ENCODE measurements at regions not wholly inside any gene's neighbourhood (a gene's known extent, or its start where the extent isn't known, plus 50 kb on each side); places are given as distances from the start of the nearest gene placed in this dataset.

DNA sequence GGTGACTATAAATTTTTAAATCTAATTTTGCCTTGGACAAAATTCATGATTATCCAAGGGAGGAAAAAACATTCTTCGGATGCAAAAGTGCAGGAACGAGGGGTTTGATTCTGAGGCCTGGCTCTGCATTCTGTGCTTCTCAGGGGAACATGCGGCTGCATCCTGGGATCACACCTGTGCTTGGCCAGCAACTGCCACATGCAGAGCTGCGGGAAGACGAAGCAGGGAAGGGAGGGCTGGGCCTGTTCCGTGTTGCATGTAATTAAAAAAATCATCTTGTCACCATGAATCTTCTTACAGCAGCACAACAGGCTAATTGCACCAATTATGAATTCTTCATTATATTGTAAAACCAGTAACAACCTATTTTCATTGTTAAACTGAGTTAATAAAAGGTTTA lies 158.0 kb upstream of the ALKAL2 start:
- TF ChIP-seq POLR2A (IDR thresholded peaks at IDR 0.05; ENCODE audit: low read depth, low read length) (no peak), CHD1 (IDR thresholded peaks at IDR 0.05; ENCODE audit: low read depth, low read length) (no peak), EZH2 (IDR thresholded peaks at IDR 0.05; ENCODE audit: borderline replicate concordance, control insufficient read depth, low read depth, low read length) (no peak), YY1 (IDR thresholded peaks at IDR 0.05; ENCODE audit: low read depth, low read length) (no peak), SPI1 (IDR thresholded peaks at IDR 0.05; ENCODE audit: borderline replicate concordance, insufficient read depth, low read depth, low read length) (no peak), SMC3 (IDR thresholded peaks at IDR 0.05; ENCODE audit: borderline replicate concordance, low read length) (no peak), SP1 (IDR thresholded peaks at IDR 0.05; ENCODE audit: low read depth, low read length) (no peak), NFYB (IDR thresholded peaks at IDR 0.05; ENCODE audit: insufficient read depth, low read depth, low read length) (no peak), CREB1 (IDR thresholded peaks at IDR 0.05; ENCODE audit: low read depth) (no peak)
- TF ChIP-seq, protein P1, sequence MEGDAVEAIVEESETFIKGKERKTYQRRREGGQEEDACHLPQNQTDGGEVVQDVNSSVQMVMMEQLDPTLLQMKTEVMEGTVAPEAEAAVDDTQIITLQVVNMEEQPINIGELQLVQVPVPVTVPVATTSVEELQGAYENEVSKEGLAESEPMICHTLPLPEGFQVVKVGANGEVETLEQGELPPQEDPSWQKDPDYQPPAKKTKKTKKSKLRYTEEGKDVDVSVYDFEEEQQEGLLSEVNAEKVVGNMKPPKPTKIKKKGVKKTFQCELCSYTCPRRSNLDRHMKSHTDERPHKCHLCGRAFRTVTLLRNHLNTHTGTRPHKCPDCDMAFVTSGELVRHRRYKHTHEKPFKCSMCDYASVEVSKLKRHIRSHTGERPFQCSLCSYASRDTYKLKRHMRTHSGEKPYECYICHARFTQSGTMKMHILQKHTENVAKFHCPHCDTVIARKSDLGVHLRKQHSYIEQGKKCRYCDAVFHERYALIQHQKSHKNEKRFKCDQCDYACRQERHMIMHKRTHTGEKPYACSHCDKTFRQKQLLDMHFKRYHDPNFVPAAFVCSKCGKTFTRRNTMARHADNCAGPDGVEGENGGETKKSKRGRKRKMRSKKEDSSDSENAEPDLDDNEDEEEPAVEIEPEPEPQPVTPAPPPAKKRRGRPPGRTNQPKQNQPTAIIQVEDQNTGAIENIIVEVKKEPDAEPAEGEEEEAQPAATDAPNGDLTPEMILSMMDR (IDR thresholded peaks at IDR 0.05 in 2 of 3, conservative IDR thresholded peaks at IDR 0.05 in 1 of 3; ENCODE audit: control insufficient read depth in 2 of 3, extremely low read depth in 1 of 3, insufficient read depth in 1 of 3, low read depth in 3 of 3, low read length in 3 of 3), result no peak
- TF ChIP-seq, protein P2, sequence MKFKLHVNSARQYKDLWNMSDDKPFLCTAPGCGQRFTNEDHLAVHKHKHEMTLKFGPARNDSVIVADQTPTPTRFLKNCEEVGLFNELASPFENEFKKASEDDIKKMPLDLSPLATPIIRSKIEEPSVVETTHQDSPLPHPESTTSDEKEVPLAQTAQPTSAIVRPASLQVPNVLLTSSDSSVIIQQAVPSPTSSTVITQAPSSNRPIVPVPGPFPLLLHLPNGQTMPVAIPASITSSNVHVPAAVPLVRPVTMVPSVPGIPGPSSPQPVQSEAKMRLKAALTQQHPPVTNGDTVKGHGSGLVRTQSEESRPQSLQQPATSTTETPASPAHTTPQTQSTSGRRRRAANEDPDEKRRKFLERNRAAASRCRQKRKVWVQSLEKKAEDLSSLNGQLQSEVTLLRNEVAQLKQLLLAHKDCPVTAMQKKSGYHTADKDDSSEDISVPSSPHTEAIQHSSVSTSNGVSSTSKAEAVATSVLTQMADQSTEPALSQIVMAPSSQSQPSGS (IDR thresholded peaks at IDR 0.05; ENCODE audit: low read length), result no peak

Data from GM12878 (cell line).